K562 (cell line): ENCODE measurements at regions not wholly inside any gene's neighbourhood (a gene's known extent, or its start where the extent isn't known, plus 50 kb on each side); places are given as distances from the start of the nearest gene placed in this dataset.

Experiments
- ATAC-seq: fragments of 200-7000 bp; cut with Tn5 transposase; 3 replicates; pipeline ENCODE4 v1.9.1; 2020; ENCODE audit warnings: moderate library complexity
- BruUV-seq: library from RNA; stranded (reverse); fragments of 400-500 nt; replicated peaks from 2 replicates; lab custom pipeline; 2021; lab: Mats Ljungman, UMichigan
- CTCF ChIA-PET: fragments of 300-600 bp; formaldehyde crosslinking; extraction: SDS; loops from one replicate; lab custom pipeline; 2021; ENCODE audit warnings: low intra/inter-chr PET ratio; lab: Yijun Ruan, JAX
- POLR2A ChIA-PET: fragments of 300-600, 350-650 bp; sonication (Branson Sonifier 250); formaldehyde crosslinking; extraction: SDS; loops from one replicate; lab custom pipeline; 2021; ENCODE audit warnings: antibody characterized with exemption, inconsistent platforms; lab: Yijun Ruan, JAX
- DNase-seq, 4 experiments: peaks; one replicate each; pipeline versions ENCODE4 v3.0.0 to v3.0.0-alpha.2; 2011 to 2018; ENCODE audit warnings: low spot score in 3 of 4, mixed read lengths in 3 of 4; ENCODE audit errors: extremely low read depth in 1 of 4
- FAIRE-seq: peaks from 2 replicates; lab custom pipeline; 2011; peaks lifted over from hg19 to GRCh38; lab: Jason Lieb, UNC
- H2AFZ ChIP-seq: 2 replicates; pipeline ENCODE4 v1.6.0; 2011; ENCODE audit warnings: low read depth, low read length, control low read depth, inconsistent platforms
- H3K27ac ChIP-seq: fragments of 200-600 bp; 3 replicates; pipeline ENCODE4 v1.8.0; 2011; ENCODE audit warnings: low read depth, mild to moderate bottlenecking, control low read depth, inconsistent platforms, low read length, moderate library complexity, mixed read lengths; ENCODE audit errors: extremely low read depth
- H3K27me3 ChIP-seq, 2 experiments: fragments of 300-600 bp in 1 of 2; 2 replicates in 1 of 2; 3 replicates in 1 of 2; pipeline versions ENCODE4 v1.6.0 to v1.8.0; 2011; ENCODE audit warnings: inconsistent platforms in 2 of 2, low read length in 2 of 2, mild to moderate bottlenecking in 1 of 2, mixed read lengths in 1 of 2, moderate library complexity in 1 of 2; ENCODE audit not compliant: control insufficient read depth in 2 of 2, insufficient read depth in 2 of 2
- H3K36me3 ChIP-seq: fragments of 300-600 bp; 3 replicates; pipeline ENCODE4 v1.8.0; 2011; ENCODE audit warnings: mild to moderate bottlenecking, low read length, inconsistent platforms; ENCODE audit not compliant: control insufficient read depth, insufficient read depth
- H3K4me1 ChIP-seq, 2 experiments: fragments of 200-600 bp in 1 of 2; replicated peaks in 1 of 2; 2 replicates in 1 of 2; 3 replicates in 1 of 2; pipeline versions ENCODE4 v1.5.1 to v1.8.0; 2011; ENCODE audit warnings: inconsistent platforms in 2 of 2, low read length in 2 of 2, mild to moderate bottlenecking in 1 of 2, mixed read lengths in 1 of 2, moderate library complexity in 1 of 2; ENCODE audit not compliant: control insufficient read depth in 2 of 2, insufficient read depth in 2 of 2
- H3K4me2 ChIP-seq: 2 replicates; pipeline ENCODE4 v1.6.1; 2011; ENCODE audit warnings: low read length, control low read depth, inconsistent platforms, mixed read lengths; ENCODE audit not compliant: insufficient read depth
- H3K4me3 ChIP-seq: fragments of 200-600 bp; sonication (generic), shearing (Covaris generic); 2 replicates; pipeline ENCODE4 v1.5.1; 2016; ENCODE audit warnings: control low read depth, inconsistent platforms
- H3K79me2 ChIP-seq: fragments of 200-600 bp; 3 replicates; pipeline ENCODE4 v1.8.0; 2011; ENCODE audit warnings: low read length, inconsistent platforms; ENCODE audit not compliant: control insufficient read depth, insufficient read depth
- H3K9ac ChIP-seq, 2 experiments: 2 replicates each; pipeline versions ENCODE4 v1.6.0 to v1.6.1; 2011; ENCODE audit warnings: low read depth in 2 of 2, low read length in 2 of 2, control low read depth in 1 of 2, inconsistent platforms in 1 of 2, mild to moderate bottlenecking in 1 of 2, mixed read lengths in 1 of 2; ENCODE audit not compliant: insufficient read depth in 1 of 2
- H3K9me1 ChIP-seq: one replicate; pipeline ENCODE4 v1.6.0; 2011; ENCODE audit warnings: inconsistent platforms, mild to moderate bottlenecking, low read length, moderate library complexity; ENCODE audit not compliant: control insufficient read depth, insufficient read depth
- H3K9me3 ChIP-seq: replicated peaks from 2 replicates; pipeline ENCODE4 v1.5.1; 2011; ENCODE audit warnings: low read depth, low read length, inconsistent platforms; ENCODE audit not compliant: control insufficient read depth, insufficient read depth
- H4K20me1 ChIP-seq: replicated peaks from 2 replicates; pipeline ENCODE4 v1.6.1; 2011; ENCODE audit warnings: low read length, inconsistent platforms, mixed read lengths; ENCODE audit not compliant: control insufficient read depth, insufficient read depth
- C11orf30 ChIP-seq: fragments of 450-650 bp; IDR thresholded peaks from 2 replicates; pipeline ENCODE4 v1.6.1; 2016; ENCODE audit warnings: low read depth, mild to moderate bottlenecking
- CHCHD3 ChIP-seq: fragments of 250-450 bp; sonication (Bioruptor Pico); IDR thresholded peaks from 2 replicates; pipeline ENCODE4 v2.1.2; 2022; ENCODE audit warnings: mild to moderate bottlenecking
- HCFC1 ChIP-seq: IDR thresholded peaks from 2 replicates; pipeline ENCODE4 v1.6.1; 2012; ENCODE audit warnings: low read depth, low read length, improper control_type of control experiment
- KDM4B ChIP-seq, 2 experiments: fragments of 450-650 bp in 1 of 2; sonication (generic) in 1 of 2; IDR thresholded peaks; 2 replicates each; pipeline ENCODE4 v1.6.1; 2016 to 2017; ENCODE audit warnings: borderline replicate concordance in 2 of 2, antibody characterized with exemption in 1 of 2, low read depth in 1 of 2, mild to moderate bottlenecking in 1 of 2
- MAZ ChIP-seq, 2 experiments: fragments of 450-650 bp in 1 of 2; sonication (generic) in 1 of 2; formaldehyde crosslinking; IDR thresholded peaks in 1 of 2; conservative IDR thresholded peaks in 1 of 2; 2 replicates each; pipeline versions ENCODE4 v1.4.0 to v1.5.0; 2020; ENCODE audit warnings: mild to moderate bottlenecking in 1 of 2, missing genetic modification reagents in 1 of 2
- MBD2 ChIP-seq: sonication (generic); IDR thresholded peaks from 2 replicates; pipeline ENCODE4 v1.6.1; 2016; ENCODE audit warnings: low read depth, borderline replicate concordance
- MCM3 ChIP-seq: fragments of 450-650 bp; IDR thresholded peaks from 2 replicates; pipeline ENCODE4 v1.6.1; 2016
- NFYB ChIP-seq: IDR thresholded peaks from 2 replicates; pipeline ENCODE4 v1.6.1; 2011; ENCODE audit warnings: mild to moderate bottlenecking, moderate library complexity; ENCODE audit not compliant: insufficient read length; ENCODE audit errors: extremely low read depth
- PHB ChIP-seq: fragments of 250-450 bp; sonication (Bioruptor Pico); IDR thresholded peaks from 2 replicates; pipeline ENCODE4 v1.5.0; 2021
- POLR3G ChIP-seq: IDR thresholded peaks from 2 replicates; pipeline ENCODE4 v1.6.1; 2011; ENCODE audit not compliant: insufficient read length, insufficient replicate concordance; ENCODE audit errors: extremely low read depth
- SOX6 ChIP-seq: fragments of 450-650 bp; IDR thresholded peaks from 2 replicates; pipeline ENCODE4 v1.6.1; 2014; ENCODE audit warnings: mild to moderate bottlenecking
- YBX1 ChIP-seq: fragments of 450-650 bp; IDR thresholded peaks from 2 replicates; pipeline ENCODE4 v1.7.1; 2016; ENCODE audit warnings: mild to moderate bottlenecking
- ZBTB17 ChIP-seq: fragments of 450-650 bp; formaldehyde crosslinking; IDR thresholded peaks from 2 replicates; pipeline ENCODE4 v1.4.0; 2020; ENCODE audit warnings: mild to moderate bottlenecking
- ZNF778 ChIP-seq: fragments of 450-650 bp; formaldehyde crosslinking; IDR thresholded peaks from 2 replicates; pipeline ENCODE4 v1.4.0; 2020; ENCODE audit warnings: mild to moderate bottlenecking, moderate library complexity
- WGBS: fragments of 100-300 bp; shearing (Covaris generic); methylation state at CpG from one replicate; pipeline ENCODE4 v1.1.6; 2016; ENCODE audit warnings: low coverage, mixed read lengths; ENCODE audit not compliant: insufficient coverage; ENCODE audit errors: missing lambda C conversion rate; 5-methylcytosine and 5-hydroxymethylcytosine counted together
- in situ Hi-C: fragments of 300-500 bp; cut with MboI; formaldehyde crosslinking; loops from 4 replicates; pipeline ENCODE4 v1.15.0; 2018; ENCODE audit warnings: inconsistent platforms, mixed read lengths
- intact Hi-C: fragments of 100-400 bp; cut with micrococcal nuclease; formaldehyde crosslinking; loops from 2 replicates; pipeline ENCODE4 v1.14.2; 2022

DNA sequence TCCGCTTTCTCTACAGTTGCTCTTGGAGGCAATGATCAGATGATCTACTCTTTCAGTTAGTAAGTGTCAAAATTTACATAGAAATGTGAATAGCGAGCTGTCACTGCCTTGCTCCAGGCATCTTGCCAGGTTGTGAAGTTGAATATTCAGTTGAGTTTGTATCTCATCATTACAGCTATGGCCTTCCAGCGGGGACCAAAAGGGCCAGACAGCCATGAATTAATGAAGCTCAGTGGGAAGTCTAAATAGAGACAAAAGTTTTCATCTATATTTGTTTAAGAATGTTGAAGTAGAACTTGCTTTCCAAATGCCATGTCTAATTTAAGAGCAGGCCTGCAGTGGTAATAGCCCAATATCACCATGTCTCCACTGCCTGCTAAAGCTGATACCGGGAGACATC lies 387.8 kb downstream of the FLRT2 start:
- TF ChIP-seq MCM3 (no peak), MAZ (CRISPR knock-in tag; conservative IDR thresholded peaks at IDR 0.05 in 1 of 2, IDR thresholded peaks at IDR 0.05 in 1 of 2) (no peak), HCFC1 (no peak), YBX1 (no peak), PHB (CRISPR knock-in tag) (no peak), SOX6 (no peak), C11orf30 (no peak), MBD2 (no peak), KDM4B (IDR thresholded peaks at IDR 0.05; ENCODE audit: borderline replicate concordance in 2 of 2, low read depth in 1 of 2) (no peak), CHCHD3 (CRISPR knock-in tag) (no peak), POLR3G (no peak), NFYB (no peak), ZBTB17 (no peak), ZNF778 (CRISPR knock-in tag) (no peak)
- H3K4me3 ChIP-seq = no peak overlapping the region
- no peak overlapping the region for H3K27ac ChIP-seq
- H3K36me3 ChIP-seq = no peaks in the 10 kb centered on the region
- no peak for ATAC-seq
- DNase-seq = no peak
- FAIRE-seq = no peak
- H3K9ac ChIP-seq = no peak overlapping the region
- ChIA-PET CTCF (no interaction called here), POLR2A (no interaction called here)
- in situ Hi-C loops (no loop called here), intact Hi-C loops (no loop called here)
- no peaks in the 10 kb centered on the region for H3K27me3 ChIP-seq
- H3K9me3 ChIP-seq = no peaks in the 10 kb centered on the region
- H2AFZ ChIP-seq = no peak overlapping the region
- H3K4me1 ChIP-seq = no peaks in the 10 kb centered on the region
- no peaks in the 10 kb centered on the region for H3K9me1 ChIP-seq
- BruUV-seq = no TSS peak
- H3K79me2 ChIP-seq = no peaks in the 10 kb centered on the region
- H3K4me2 ChIP-seq = no peak overlapping the region
- H4K20me1 ChIP-seq = no peaks in the 10 kb centered on the region
- WGBS = 2% methylated on average over 4 of the region's 4 CpGs
